GM12878 (cell line): ENCODE measurements at regions not wholly inside any gene's neighbourhood (a gene's known extent, or its start where the extent isn't known, plus 50 kb on each side); places are given as distances from the start of the nearest gene placed in this dataset.

Experiments used
- ASH2L ChIP-seq: fragments of 300-600, 200-600 bp; sonication (generic); IDR thresholded peaks from 2 replicates; pipeline ENCODE4 v1.6.1; 2017; ENCODE audit warnings: low read depth, mild to moderate bottlenecking, borderline replicate concordance
- BHLHE40 ChIP-seq, 2 experiments: fragments of 450-650 bp in 1 of 2; IDR thresholded peaks; 2 replicates each; pipeline ENCODE4 v1.6.1; 2011 to 2017; ENCODE audit warnings: low read depth in 2 of 2, borderline replicate concordance in 1 of 2, improper control_type of control experiment in 1 of 2, low read length in 1 of 2, mild to moderate bottlenecking in 1 of 2
- CUX1 ChIP-seq: IDR thresholded peaks from 2 replicates; pipeline ENCODE4 v1.6.1; 2012; ENCODE audit warnings: improper control_type of control experiment, low read depth, low read length; ENCODE audit not compliant: insufficient replicate concordance
- KAT2A ChIP-seq: conservative IDR thresholded peaks from 2 replicates; pipeline ENCODE4 v1.6.1; 2011; ENCODE audit warnings: low read depth, low read length; ENCODE audit not compliant: control insufficient read depth
- MAX ChIP-seq: IDR thresholded peaks from 2 replicates; pipeline ENCODE4 v1.6.1; 2012; ENCODE audit warnings: low read depth, low read length, improper control_type of control experiment
- MEF2B ChIP-seq: fragments of 450-650 bp; IDR thresholded peaks from 2 replicates; pipeline ENCODE4 v1.6.1; 2018; ENCODE audit warnings: mild to moderate bottlenecking, moderate library complexity; ENCODE audit not compliant: partially characterized antibody, poor library complexity, severe bottlenecking
- MXI1 ChIP-seq: fragments of 150-350 bp; IDR thresholded peaks from 2 replicates; pipeline ENCODE4 v1.6.1; 2011; ENCODE audit warnings: low read depth, mild to moderate bottlenecking, inconsistent platforms, low read length, improper control_type of control experiment
- NR2F1 ChIP-seq: fragments of 450-650 bp; conservative IDR thresholded peaks from 2 replicates; pipeline ENCODE4 v1.6.1; 2017; ENCODE audit warnings: mild to moderate bottlenecking
- PKNOX1 ChIP-seq: fragments of 450-650 bp; IDR thresholded peaks from 2 replicates; pipeline ENCODE4 v1.6.1; 2016; ENCODE audit warnings: mild to moderate bottlenecking
- RAD21 ChIP-seq: IDR thresholded peaks from 2 replicates; pipeline ENCODE4 v1.6.1; 2011; ENCODE audit warnings: mild to moderate bottlenecking, low read depth, low read length, moderate library complexity; ENCODE audit not compliant: insufficient read depth
- SKIL ChIP-seq: fragments of 450-650 bp; IDR thresholded peaks from 2 replicates; pipeline ENCODE4 v1.6.1; 2017; ENCODE audit warnings: mild to moderate bottlenecking, low read depth, inconsistent platforms; ENCODE audit not compliant: poor library complexity, severe bottlenecking
- SREBF1 ChIP-seq: IDR thresholded peaks from 2 replicates; pipeline ENCODE4 v1.6.1; 2012; ENCODE audit warnings: mild to moderate bottlenecking, low read length
- STAT3 ChIP-seq: IDR thresholded peaks from 2 replicates; pipeline ENCODE4 v1.6.1; 2011; ENCODE audit warnings: low read depth, low read length, improper control_type of control experiment
- SUPT20H ChIP-seq: IDR thresholded peaks from 2 replicates; pipeline ENCODE4 v1.6.1; 2011; ENCODE audit warnings: low read depth, mild to moderate bottlenecking, low read length, moderate library complexity, borderline replicate concordance; ENCODE audit not compliant: control insufficient read depth
- TARDBP ChIP-seq: IDR thresholded peaks from 2 replicates; pipeline ENCODE4 v1.6.1; 2016; ENCODE audit warnings: borderline replicate concordance
- USF1 ChIP-seq: IDR thresholded peaks from 2 replicates; pipeline ENCODE4 v1.6.1; 2011; ENCODE audit warnings: borderline replicate concordance, low read depth, mild to moderate bottlenecking, moderate library complexity, mixed read lengths, low read length; ENCODE audit not compliant: insufficient read depth; ENCODE audit errors: extremely low read length
- YY1 ChIP-seq: IDR thresholded peaks from 2 replicates; pipeline ENCODE4 v1.6.1; 2011; ENCODE audit warnings: low read depth, mild to moderate bottlenecking, low read length

- TF ChIP-seq PKNOX1: peak; percentile 83
- peak; percentile 97 for TF ChIP-seq MEF2B
- TF ChIP-seq YY1: peak; percentile 44; the same call in 1 of the 2 replicates
- TF ChIP-seq CUX1: peak; percentile 52
- no peak for TF ChIP-seq MAX
- TF ChIP-seq KAT2A: no peak
- peak; percentile 54 to 71 for TF ChIP-seq BHLHE40 (IDR thresholded peaks at IDR 0.05; ENCODE audit: borderline replicate concordance in 1 of 2, low read depth in 2 of 2, low read length in 1 of 2)
- 0 out of 2 replicates have a peak, but pooled peaks have one; percentile 48 for TF ChIP-seq MXI1
- TF ChIP-seq TARDBP: no peak
- no peak for TF ChIP-seq SUPT20H
- no peak for TF ChIP-seq SREBF1
- peak; percentile 19; the same call in 1 of the 2 replicates for TF ChIP-seq RAD21
- no peak for TF ChIP-seq USF1
- peak; percentile 76 for TF ChIP-seq NR2F1
- TF ChIP-seq STAT3: no peak
- TF ChIP-seq SKIL: no peak
- no peak for TF ChIP-seq ASH2L
Measured at GRCh38 chr6:87905101-87905641, 142.5 kb upstream of the SPACA1 start (continued).
